ENCODE measurements at regions not wholly inside any gene's neighbourhood (a gene's known extent, or its start where the extent isn't known, plus 50 kb on each side); places are given as distances from the start of the nearest gene placed in this dataset.

DNA sequence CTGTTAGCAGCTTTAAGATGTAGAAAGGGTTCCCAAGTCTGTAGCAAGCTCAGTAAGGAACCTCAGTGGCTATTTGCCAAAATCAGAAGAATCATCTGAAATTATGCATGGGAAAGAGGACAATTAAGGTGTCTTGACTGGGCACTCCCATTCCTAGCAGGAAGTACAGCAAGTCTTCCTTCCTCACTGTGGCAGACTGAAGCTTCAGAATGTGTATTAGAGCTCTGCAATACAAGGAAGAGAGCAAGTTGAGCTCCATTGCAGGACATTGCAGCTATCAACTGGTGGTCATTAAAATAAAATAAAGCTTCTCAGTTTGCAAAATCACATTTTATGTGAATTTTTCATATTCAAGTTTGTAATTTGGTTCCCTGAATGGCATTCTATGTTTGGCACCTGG is 200.5 kb upstream of the CHAC2 start:
- DNase-seq (no peak), ATAC-seq (no peak)
- Histone ChIP-seq H3K27me3 (no peaks in the 10 kb centered on the region), H3K4me3 (no peak overlapping the region), H3K36me3 (no peaks in the 10 kb centered on the region), H3K4me1 (no peaks in the 10 kb centered on the region), H3K27ac (no peak overlapping the region), H3K9me3 (no peaks in the 10 kb centered on the region)
- TF ChIP-seq, protein P1, sequence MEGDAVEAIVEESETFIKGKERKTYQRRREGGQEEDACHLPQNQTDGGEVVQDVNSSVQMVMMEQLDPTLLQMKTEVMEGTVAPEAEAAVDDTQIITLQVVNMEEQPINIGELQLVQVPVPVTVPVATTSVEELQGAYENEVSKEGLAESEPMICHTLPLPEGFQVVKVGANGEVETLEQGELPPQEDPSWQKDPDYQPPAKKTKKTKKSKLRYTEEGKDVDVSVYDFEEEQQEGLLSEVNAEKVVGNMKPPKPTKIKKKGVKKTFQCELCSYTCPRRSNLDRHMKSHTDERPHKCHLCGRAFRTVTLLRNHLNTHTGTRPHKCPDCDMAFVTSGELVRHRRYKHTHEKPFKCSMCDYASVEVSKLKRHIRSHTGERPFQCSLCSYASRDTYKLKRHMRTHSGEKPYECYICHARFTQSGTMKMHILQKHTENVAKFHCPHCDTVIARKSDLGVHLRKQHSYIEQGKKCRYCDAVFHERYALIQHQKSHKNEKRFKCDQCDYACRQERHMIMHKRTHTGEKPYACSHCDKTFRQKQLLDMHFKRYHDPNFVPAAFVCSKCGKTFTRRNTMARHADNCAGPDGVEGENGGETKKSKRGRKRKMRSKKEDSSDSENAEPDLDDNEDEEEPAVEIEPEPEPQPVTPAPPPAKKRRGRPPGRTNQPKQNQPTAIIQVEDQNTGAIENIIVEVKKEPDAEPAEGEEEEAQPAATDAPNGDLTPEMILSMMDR (IDR thresholded peaks at IDR 0.05), result no peak
- intact Hi-C loops (cut with DNase I), result no loop called here

DNA sequence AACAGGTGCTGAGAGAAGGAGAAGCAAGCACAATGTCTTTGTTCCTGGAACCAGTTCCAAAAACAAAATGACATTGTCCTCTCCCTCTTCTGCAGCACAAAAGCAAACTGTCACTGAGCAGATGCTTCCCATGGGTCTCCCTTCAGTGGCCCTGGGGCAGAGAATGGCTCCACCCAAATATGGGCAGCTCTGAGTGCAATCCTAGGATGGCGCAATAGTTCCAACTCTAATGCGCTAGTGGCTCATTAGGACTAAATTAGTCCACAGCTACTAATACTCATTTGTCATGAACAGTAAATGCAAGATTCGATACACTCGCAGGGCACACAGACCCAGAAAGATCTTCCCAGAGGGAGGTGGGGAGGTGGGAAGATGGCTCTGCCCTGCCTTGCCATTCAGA is 205.2 kb upstream of the CHAC2 start:
- H3K27ac ChIP-seq, result no peak overlapping the region
- whole genome bisulfite sequencing, 2 donors, result 94% methylated on average over 4 of the region's 4 CpGs
- no peaks in the 10 kb centered on the region for H3K36me3 ChIP-seq

DNA sequence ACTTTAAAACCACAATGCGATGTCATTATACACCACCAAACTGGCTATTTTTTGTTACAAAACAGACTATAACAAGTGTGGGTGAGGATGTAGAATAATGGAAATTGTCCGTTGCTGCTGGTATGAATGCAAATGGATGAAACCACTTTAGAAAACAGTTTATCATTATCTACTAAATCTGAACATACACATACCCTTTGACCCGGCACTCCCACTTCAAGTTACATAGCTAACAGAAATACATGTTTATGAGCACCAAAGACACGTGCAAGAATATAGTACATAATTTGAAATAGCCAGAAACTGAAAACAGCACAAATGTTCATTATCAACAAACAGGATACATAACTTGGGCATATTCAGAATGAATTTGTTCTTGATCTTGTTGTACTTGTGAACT is 206.4 kb upstream of the CHAC2 start:
- Histone ChIP-seq H3K27me3 (no peaks in the 10 kb centered on the region), H3K36me3 (no peaks in the 10 kb centered on the region), H3K27ac (no peak overlapping the region), H3K9me3 (peaks cover 0 to 18% (median 6%) of the 10 kb centered on the region in 11 donors), H3K4me1 (no peaks in the 10 kb centered on the region), H3K4me3 (no peak overlapping the region)
- WGBS, 2 donors, result 88 to 92% methylated on average over 4 of the region's 4 CpGs
- intact Hi-C loops (cut with DNase I), result no loop called here
- ATAC-seq (no peak), DNase-seq (no peak)
- TF ChIP-seq, protein P1 (IDR thresholded peaks at IDR 0.05), result no peak

More for the DNA sequence above, 205.2 kb upstream of the CHAC2 start:
- Histone ChIP-seq H3K4me3 (no peak overlapping the region), H3K9me3 (peaks cover 0 to 8% (median 1%) of the 10 kb centered on the region in 11 donors), H3K4me1 (no peaks in the 10 kb centered on the region), H3K27me3 (no peaks in the 10 kb centered on the region)
- TF ChIP-seq, protein P1 (IDR thresholded peaks at IDR 0.05), result no peak
- DNase-seq (no peak), ATAC-seq (no peak)
- intact Hi-C loops (cut with DNase I), result no loop called here

DNA sequence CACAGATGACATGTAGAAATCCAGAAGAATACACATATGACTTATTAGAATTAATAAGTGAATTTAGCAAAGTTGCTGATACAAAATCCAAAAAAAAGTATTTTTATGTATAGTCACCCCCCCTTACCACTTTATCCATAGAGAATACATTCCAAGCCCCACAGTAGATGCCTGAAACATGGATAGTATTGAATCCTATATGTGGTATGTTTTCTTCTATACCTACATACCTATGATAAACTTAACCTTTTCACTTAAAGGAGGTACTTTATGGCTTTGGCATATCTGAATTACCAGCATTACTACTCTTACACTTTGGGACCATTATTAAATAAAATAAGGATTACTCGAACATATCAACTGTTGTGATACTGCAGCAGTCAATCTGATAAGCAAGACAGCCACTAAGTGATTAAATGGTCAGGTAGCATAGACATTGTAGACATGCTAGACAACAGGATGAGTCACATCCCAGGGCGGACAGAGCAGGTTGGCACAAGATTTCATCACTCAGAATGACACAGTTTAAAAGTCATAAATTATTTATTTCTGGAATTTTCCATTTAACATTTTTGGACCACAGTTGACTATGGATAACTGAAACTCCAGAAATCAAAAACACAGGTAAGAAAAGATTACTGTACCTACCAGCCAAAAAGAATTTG is 208.2 kb upstream of the CHAC2 start:
- TF ChIP-seq, protein P1 (IDR thresholded peaks at IDR 0.05), result no peak
- Histone ChIP-seq H3K4me3 (no peak overlapping the region), H3K9me3 (peaks cover 0 to 21% (median 6%) of the 10 kb centered on the region in 11 donors), H3K36me3 (no peaks in the 10 kb centered on the region), H3K27me3 (no peaks in the 10 kb centered on the region), H3K27ac (no peak overlapping the region), H3K4me1 (no peaks in the 10 kb centered on the region)
- ATAC-seq, result no peak
- WGBS, 2 donors, result 69 to 80% methylated on average over 2 of the region's 2 CpGs
- DNase-seq, result no peak
- intact Hi-C loops (cut with DNase I), result no loop called here
